ENCODE measurements at regions not wholly inside any gene's neighbourhood (a gene's known extent, or its start where the extent isn't known, plus 50 kb on each side); places are given as distances from the start of the nearest gene placed in this dataset.

- Mint-ChIP-seq H3K4me1 (ENCODE audit: low read depth in 2 of 2) (no peaks in the 10 kb centered on the region), H3K9me3 (no peaks in the 10 kb centered on the region), H3K27me3 (peaks cover 24 to 73% of the 10 kb centered on the region in 2 donors), H3K27ac (no peak overlapping the region), H3K36me3 (ENCODE audit: insufficient read depth) (no peaks in the 10 kb centered on the region), H3K4me3 (no peak overlapping the region)
- DNase-seq (no peak), ATAC-seq (replicated peaks) (no peak)
Measured at GRCh38 chr1:9447215-9447960, 91.9 kb upstream of the SLC25A33 start.

GRCh38 chr1:9448132-9449109, 90.8 kb upstream of the SLC25A33 start:
- H3K4me3 Mint-ChIP-seq: no peak overlapping the region
- peaks cover 20 to 65% of the 10 kb centered on the region in 2 donors for H3K27me3 Mint-ChIP-seq
- no peak for DNase-seq

DNA sequence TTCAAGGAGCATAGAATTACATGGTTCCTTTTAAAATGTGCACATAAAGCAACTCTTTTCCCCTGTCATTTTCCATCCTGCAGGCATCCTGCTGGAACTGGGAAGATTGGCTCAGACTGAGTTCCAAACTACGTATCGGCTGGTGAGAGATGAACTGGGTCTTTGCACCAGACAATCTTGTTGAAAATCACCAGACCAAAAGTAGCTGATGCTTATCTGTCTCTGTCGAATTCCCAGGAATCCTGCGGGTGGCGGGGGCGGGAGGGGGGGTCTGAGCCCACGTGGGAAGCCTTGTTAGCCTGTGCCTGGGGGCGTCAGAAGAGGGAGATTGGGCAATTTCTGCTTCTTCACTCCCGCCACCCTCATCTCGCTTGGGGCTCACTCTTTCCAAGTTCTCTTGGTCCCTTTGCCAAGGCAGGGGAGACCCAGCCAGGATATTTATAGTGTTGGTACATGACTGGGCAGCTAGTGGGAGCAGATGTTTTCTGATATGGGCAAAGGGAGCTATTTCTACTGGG, 90.1 kb upstream of the SLC25A33 start:
- Mint-ChIP-seq H3K36me3 (ENCODE audit: insufficient read depth) (no peaks in the 10 kb centered on the region), H3K27me3 (peaks cover 20 to 60% of the 10 kb centered on the region in 2 donors), H3K9me3 (no peaks in the 10 kb centered on the region), H3K4me1 (ENCODE audit: low read depth in 2 of 2) (no peaks in the 10 kb centered on the region), H3K27ac (no peak overlapping the region), H3K4me3 (no peak overlapping the region)
- ATAC-seq (replicated peaks): no peak
- DNase-seq: no peak

More at GRCh38 chr1:9448132-9449109, 90.8 kb upstream of the SLC25A33 start:
- Mint-ChIP-seq H3K9me3 (no peaks in the 10 kb centered on the region), H3K27ac (no peak overlapping the region), H3K36me3 (ENCODE audit: insufficient read depth) (no peaks in the 10 kb centered on the region), H3K4me1 (ENCODE audit: low read depth in 2 of 2) (no peaks in the 10 kb centered on the region)
- no peak for ATAC-seq (replicated peaks)

GRCh38 chr1:9449976-9450696, 89.1 kb upstream of the SLC25A33 start:
- H3K4me1 Mint-ChIP-seq (ENCODE audit: low read depth in 2 of 2): no peaks in the 10 kb centered on the region
- no peaks in the 10 kb centered on the region for H3K36me3 Mint-ChIP-seq (ENCODE audit: insufficient read depth)
- ATAC-seq (replicated peaks) (no peak), DNase-seq (no peak)
- H3K27ac Mint-ChIP-seq: no peak overlapping the region
- H3K4me3 Mint-ChIP-seq: no peak overlapping the region
- H3K9me3 Mint-ChIP-seq: no peaks in the 10 kb centered on the region
- peaks cover 20 to 64% of the 10 kb centered on the region in 2 donors for H3K27me3 Mint-ChIP-seq

DNA sequence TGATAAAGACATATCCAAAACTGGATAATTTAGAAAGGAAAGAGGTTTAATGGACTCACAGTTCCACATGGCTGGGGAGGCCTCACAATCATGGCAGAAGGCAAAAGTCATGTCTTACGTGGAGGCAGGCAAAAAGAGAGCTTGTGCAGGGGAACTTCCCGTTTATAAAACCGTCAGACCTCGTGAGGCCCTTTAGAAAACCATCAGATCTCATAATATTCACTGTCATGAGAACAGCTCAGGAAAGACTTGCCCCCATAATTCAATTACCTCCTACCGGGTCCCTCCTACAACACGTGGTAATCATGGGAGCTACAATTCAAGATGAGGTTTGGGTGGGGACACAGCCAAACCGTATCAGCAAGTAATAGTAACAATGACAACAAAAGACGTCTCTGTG, 88.2 kb upstream of the SLC25A33 start:
- Mint-ChIP-seq H3K27me3 (peaks cover 20 to 71% of the 10 kb centered on the region in 2 donors), H3K36me3 (ENCODE audit: insufficient read depth) (no peaks in the 10 kb centered on the region), H3K4me1 (ENCODE audit: low read depth in 2 of 2) (no peaks in the 10 kb centered on the region), H3K4me3 (no peak overlapping the region), H3K9me3 (no peaks in the 10 kb centered on the region), H3K27ac (no peak overlapping the region)
- DNase-seq: no peak
- ATAC-seq (replicated peaks): no peak

DNA sequence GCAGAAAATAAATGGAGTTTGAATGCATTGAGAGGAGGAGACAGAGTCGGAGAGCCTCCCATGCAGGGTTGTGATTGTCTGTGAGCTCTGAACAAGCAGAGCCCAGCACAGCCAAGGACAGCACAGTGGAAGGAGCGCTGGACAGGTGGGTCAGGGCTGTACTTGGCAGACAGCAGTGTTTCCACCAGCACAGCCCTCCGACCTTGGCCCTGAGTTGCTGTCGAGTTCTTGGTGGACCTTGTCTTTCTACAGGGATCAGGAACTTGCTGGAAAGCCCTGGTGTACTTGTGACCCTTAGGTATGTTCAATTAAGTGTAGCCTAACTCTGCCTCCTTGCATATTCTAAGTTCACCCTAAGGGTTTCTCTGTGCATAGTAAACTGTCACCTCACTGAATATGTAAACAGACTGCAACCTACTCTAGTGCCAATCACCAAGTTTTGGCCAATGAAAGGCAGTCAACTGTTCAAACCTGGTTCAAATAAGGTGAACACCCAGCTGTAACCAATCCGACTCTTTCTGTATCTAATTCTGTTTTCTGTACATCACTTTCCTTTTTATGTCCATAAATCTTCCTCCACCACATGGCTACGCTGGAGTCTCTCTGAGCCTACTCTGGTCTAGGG, 86.6 kb upstream of the SLC25A33 start:
- ATAC-seq (replicated peaks) (no peak), DNase-seq (no peak)
- no peaks in the 10 kb centered on the region for H3K36me3 Mint-ChIP-seq (ENCODE audit: insufficient read depth)
- no peak overlapping the region for H3K4me3 Mint-ChIP-seq
- H3K9me3 Mint-ChIP-seq: no peaks in the 10 kb centered on the region
- H3K27me3 Mint-ChIP-seq: peaks cover 12 to 57% of the 10 kb centered on the region in 2 donors
- H3K4me1 Mint-ChIP-seq (ENCODE audit: low read depth in 2 of 2): no peaks in the 10 kb centered on the region
- H3K27ac Mint-ChIP-seq: no peak overlapping the region

DNA sequence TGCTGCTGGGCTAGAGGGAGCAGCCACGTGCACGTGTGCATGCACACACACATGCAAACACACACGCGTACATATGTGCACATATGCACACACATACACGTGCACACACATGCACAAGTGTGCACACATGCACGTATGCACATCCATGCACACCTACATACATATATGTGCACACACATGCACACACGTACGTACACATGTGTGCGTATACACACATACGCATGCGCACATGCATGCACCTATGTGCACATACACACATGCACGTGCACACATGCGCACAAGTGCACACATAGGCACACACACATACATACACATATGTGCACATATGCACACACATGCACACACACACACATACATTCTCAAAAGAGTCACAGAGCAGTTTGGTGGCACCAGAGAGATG, 85.9 kb upstream of the SLC25A33 start:
- Mint-ChIP-seq H3K27ac (no peak overlapping the region), H3K4me3 (no peak overlapping the region), H3K36me3 (ENCODE audit: insufficient read depth) (no peaks in the 10 kb centered on the region), H3K27me3 (peaks cover 12 to 49% of the 10 kb centered on the region in 2 donors), H3K4me1 (ENCODE audit: low read depth in 2 of 2) (no peaks in the 10 kb centered on the region), H3K9me3 (no peaks in the 10 kb centered on the region)
- no peak for ATAC-seq (replicated peaks)
- no peak for DNase-seq

- no peak overlapping the region for H3K4me3 Mint-ChIP-seq
- no peaks in the 10 kb centered on the region for H3K9me3 Mint-ChIP-seq
- H3K27me3 Mint-ChIP-seq: peaks cover 12 to 44% of the 10 kb centered on the region in 2 donors
- ATAC-seq (replicated peaks) (no peak), DNase-seq (no peak)
- H3K4me1 Mint-ChIP-seq (ENCODE audit: low read depth in 2 of 2): no peaks in the 10 kb centered on the region
- H3K36me3 Mint-ChIP-seq (ENCODE audit: insufficient read depth): no peaks in the 10 kb centered on the region
- H3K27ac Mint-ChIP-seq: no peak overlapping the region
Measured at GRCh38 chr1:9453779-9454418, 85.4 kb upstream of the SLC25A33 start.

DNA sequence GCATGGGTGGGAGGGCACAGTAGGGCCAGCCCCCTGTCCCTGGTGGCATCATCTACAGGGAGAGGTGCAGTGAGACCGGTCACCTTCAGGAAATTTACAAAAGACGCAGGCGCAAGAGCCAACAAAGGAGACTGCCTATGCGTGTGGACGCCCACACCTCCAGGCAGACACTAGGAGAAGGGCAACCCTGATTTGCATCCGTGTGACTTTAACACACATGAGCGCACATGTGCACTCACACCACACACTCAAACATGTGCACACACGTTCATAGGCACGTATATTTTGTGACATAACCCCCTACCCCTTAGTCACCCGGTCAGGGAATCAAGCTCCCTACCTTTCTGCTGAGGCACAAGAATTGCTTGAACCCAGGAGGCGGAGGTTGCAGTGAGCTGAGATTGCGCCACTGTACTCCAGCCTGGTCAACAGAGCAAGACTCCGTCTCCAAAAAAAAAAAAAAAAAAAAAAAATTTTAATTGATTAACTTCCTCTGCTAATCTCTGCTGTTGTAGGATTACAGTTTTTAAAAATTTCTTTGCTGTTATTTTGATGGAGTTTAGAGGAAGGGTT, 84.7 kb upstream of the SLC25A33 start:
- DNase-seq (no peak), ATAC-seq (replicated peaks) (no peak)
- Mint-ChIP-seq H3K27me3 (peaks cover 12 to 41% of the 10 kb centered on the region in 2 donors), H3K27ac (no peak overlapping the region), H3K36me3 (ENCODE audit: insufficient read depth) (no peaks in the 10 kb centered on the region), H3K9me3 (no peaks in the 10 kb centered on the region), H3K4me3 (no peak overlapping the region), H3K4me1 (ENCODE audit: low read depth in 2 of 2) (no peaks in the 10 kb centered on the region)

DNA sequence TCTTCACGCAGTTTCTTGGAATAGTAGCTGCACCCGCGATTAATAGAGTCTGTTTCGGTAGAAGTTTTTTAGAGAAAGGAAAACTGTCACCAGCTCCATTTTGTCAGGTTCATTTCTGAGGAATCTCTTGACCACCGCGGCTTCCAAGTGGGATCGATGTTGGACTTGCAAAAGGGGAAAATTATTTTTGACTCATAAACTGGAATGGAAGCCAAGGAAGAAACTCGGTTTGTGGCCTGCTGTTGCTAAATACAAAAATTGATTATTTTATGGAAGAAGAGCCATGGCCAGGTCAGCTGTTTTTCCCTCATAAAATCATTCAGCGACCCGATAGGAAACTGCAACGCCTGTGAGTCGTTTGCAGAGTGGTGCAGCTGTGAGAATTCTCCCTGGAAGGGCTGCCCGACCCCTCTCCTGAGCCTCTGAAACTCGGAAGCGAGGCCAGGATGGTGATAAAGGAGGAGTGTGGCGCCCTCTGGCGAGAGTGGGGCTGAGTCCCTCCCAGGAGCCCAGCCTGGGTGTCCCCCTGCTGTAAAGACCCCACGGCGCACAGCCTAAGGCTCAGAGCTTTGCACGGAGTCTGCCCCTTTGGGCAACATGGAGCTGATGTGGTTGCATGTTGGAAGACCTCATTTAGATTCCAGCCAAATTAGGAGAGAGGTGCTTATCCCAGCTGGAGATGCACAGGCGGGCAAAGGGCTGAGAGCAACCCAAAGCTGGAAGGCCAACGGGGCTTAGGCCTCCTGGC, 83.6 kb upstream of the SLC25A33 start:
- Mint-ChIP-seq H3K4me3 (no peak overlapping the region), H3K27me3 (peaks cover 12 to 38% of the 10 kb centered on the region in 2 donors), H3K4me1 (ENCODE audit: low read depth in 2 of 2) (no peaks in the 10 kb centered on the region), H3K27ac (no peak overlapping the region), H3K36me3 (ENCODE audit: insufficient read depth) (no peaks in the 10 kb centered on the region), H3K9me3 (no peaks in the 10 kb centered on the region)
- DNase-seq (peak; percentile 40 to 51 (median 46)), ATAC-seq (replicated peaks) (peak; percentile 46)

DNA sequence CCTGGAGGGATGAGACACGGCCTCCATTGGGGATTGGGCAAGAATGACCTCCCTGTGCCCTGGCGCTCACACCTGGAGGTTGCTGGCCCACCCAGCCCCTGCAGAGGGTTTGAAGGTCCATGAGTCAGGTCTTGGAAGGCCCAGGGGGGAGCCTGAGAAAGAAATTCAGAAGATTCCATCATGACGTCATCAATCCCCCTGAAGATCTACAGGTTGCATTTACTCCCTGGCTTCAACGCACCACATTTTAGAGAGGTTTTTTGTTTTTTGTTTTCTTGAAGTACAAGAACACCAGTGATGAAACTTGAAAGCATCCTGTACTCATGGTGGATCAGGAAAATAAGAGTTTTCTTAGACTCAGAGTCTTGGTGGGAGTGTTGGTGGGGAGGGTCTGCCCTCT, 82.4 kb upstream of the SLC25A33 start:
- Mint-ChIP-seq H3K4me1 (ENCODE audit: low read depth in 2 of 2) (no peaks in the 10 kb centered on the region), H3K27ac (no peak overlapping the region), H3K27me3 (peaks cover 7 to 26% of the 10 kb centered on the region in 2 donors), H3K9me3 (no peaks in the 10 kb centered on the region), H3K4me3 (no peak overlapping the region), H3K36me3 (ENCODE audit: insufficient read depth) (no peaks in the 10 kb centered on the region)
- DNase-seq: no peak
- ATAC-seq (replicated peaks): no peak

Data from effector memory CD8-positive, alpha-beta T cell (primary cell).